ENCODE measurements at regions not wholly inside any gene's neighbourhood (a gene's known extent, or its start where the extent isn't known, plus 50 kb on each side); places are given as distances from the start of the nearest gene placed in this dataset.

GRCh38 chr3:70774641-70775040, 462.2 kb upstream of the MDFIC2 start (continued):
- TF ChIP-seq YY1 (IDR thresholded peaks at IDR 0.05; ENCODE audit: extremely low read depth, insufficient replicate concordance, low read depth, low read length), result no peak
- no peak for TF ChIP-seq EGR1 (IDR thresholded peaks at IDR 0.05; ENCODE audit: low read depth)
- TF ChIP-seq FOSL1 (IDR thresholded peaks at IDR 0.05; ENCODE audit: low read depth), result no peak
- no peak for TF ChIP-seq ZBTB33 (IDR thresholded peaks at IDR 0.05; ENCODE audit: extremely low read depth, insufficient replicate concordance, low read length)

GRCh38 chr3:70771426-70772147, 459.1 kb upstream of the MDFIC2 start:
- H3K4me2 ChIP-seq (ENCODE audit: low read length), result no peak overlapping the region
- TF ChIP-seq EZH2 (IDR thresholded peaks at IDR 0.05) (no peak), ELF1 (IDR thresholded peaks at IDR 0.05; ENCODE audit: borderline replicate concordance, low read depth) (no peak), ZFX (IDR thresholded peaks at IDR 0.05) (no peak), CTCF (IDR thresholded peaks at IDR 0.05 in 2 of 3, conservative IDR thresholded peaks at IDR 0.05 in 1 of 3; ENCODE audit: borderline replicate concordance in 1 of 3, insufficient read depth in 1 of 3, low read depth in 2 of 3, low read length in 2 of 3) (no peak), ZNF274 (IDR thresholded peaks at IDR 0.05; ENCODE audit: low read depth, low read length) (no peak), POLR2AphosphoS5 (IDR thresholded peaks at IDR 0.05; ENCODE audit: low read depth, low read length) (no peak), MAX (IDR thresholded peaks at IDR 0.05) (no peak), EGR1 (IDR thresholded peaks at IDR 0.05; ENCODE audit: low read depth) (no peak), REST (IDR thresholded peaks at IDR 0.05; ENCODE audit: low read depth) (no peak), JUND (IDR thresholded peaks at IDR 0.05) (no peak), EZH2phosphoT487 (IDR thresholded peaks at IDR 0.05; ENCODE audit: borderline replicate concordance) (no peak), SIN3A (IDR thresholded peaks at IDR 0.05; ENCODE audit: low read depth) (no peak)
- H3K27ac ChIP-seq (ENCODE audit: low read depth, low read length), result no peak overlapping the region

More at GRCh38 chr3:70771426-70772147, 459.1 kb upstream of the MDFIC2 start:
- H3K4me1 ChIP-seq (ENCODE audit: control insufficient read depth in 1 of 2, insufficient read depth in 2 of 2, low read length in 2 of 2), result no peaks in the 10 kb centered on the region
- no TSS peak for BruUV-seq (replicated peaks)
- no peaks in the 10 kb centered on the region for H3K27me3 ChIP-seq (ENCODE audit: insufficient read depth, low read length)
- H3K9me3 ChIP-seq (ENCODE audit: control insufficient read depth in 1 of 2, insufficient read depth in 1 of 2, low read depth in 1 of 2, low read length in 2 of 2), result no peaks in the 10 kb centered on the region
- no peak for ATAC-seq
- no peaks in the 10 kb centered on the region for H3K9me2 ChIP-seq (ENCODE audit: insufficient read depth)
- H2AFZ ChIP-seq (ENCODE audit: low read depth, low read length, poor library complexity, severe bottlenecking), result no peak overlapping the region
- ChIA-PET POLR2A (no interaction called here), RAD21 (ENCODE audit: low non-redundant PET in 1 of 2, low total read pairs in 2 of 2, uncharacterized antibody in 2 of 2, unreplicated experiment in 2 of 2) (no interaction called here), CTCF (no interaction called here)
- DNase-seq (ENCODE audit: low read depth, low spot score), result no peak
- H4K20me1 ChIP-seq (ENCODE audit: insufficient read depth), result no peaks in the 10 kb centered on the region
- no peaks in the 10 kb centered on the region for H3K36me3 ChIP-seq (ENCODE audit: control insufficient read depth in 1 of 2, insufficient read depth in 2 of 2, low read length in 2 of 2)
- intact Hi-C loops (cut with micrococcal nuclease), result no loop called here
- H3K9ac ChIP-seq (ENCODE audit: low read length), result no peak overlapping the region
- H3K79me2 ChIP-seq (ENCODE audit: insufficient read depth, low read length), result no peaks in the 10 kb centered on the region
- H3K4me3 ChIP-seq (replicated peaks in 1 of 2; ENCODE audit: low read depth in 1 of 2, low read length in 2 of 2), result no peak overlapping the region
